Fibroblast of the conjunctiva (primary cell): ENCODE measurements at regions not wholly inside any gene's neighbourhood (a gene's known extent, or its start where the extent isn't known, plus 50 kb on each side); places are given as distances from the start of the nearest gene placed in this dataset.

Experiments used
- DNase-seq: peaks from one replicate; pipeline ENCODE4 v3.0.0-alpha.2; 2010; ENCODE audit warnings: low read depth

DNA sequence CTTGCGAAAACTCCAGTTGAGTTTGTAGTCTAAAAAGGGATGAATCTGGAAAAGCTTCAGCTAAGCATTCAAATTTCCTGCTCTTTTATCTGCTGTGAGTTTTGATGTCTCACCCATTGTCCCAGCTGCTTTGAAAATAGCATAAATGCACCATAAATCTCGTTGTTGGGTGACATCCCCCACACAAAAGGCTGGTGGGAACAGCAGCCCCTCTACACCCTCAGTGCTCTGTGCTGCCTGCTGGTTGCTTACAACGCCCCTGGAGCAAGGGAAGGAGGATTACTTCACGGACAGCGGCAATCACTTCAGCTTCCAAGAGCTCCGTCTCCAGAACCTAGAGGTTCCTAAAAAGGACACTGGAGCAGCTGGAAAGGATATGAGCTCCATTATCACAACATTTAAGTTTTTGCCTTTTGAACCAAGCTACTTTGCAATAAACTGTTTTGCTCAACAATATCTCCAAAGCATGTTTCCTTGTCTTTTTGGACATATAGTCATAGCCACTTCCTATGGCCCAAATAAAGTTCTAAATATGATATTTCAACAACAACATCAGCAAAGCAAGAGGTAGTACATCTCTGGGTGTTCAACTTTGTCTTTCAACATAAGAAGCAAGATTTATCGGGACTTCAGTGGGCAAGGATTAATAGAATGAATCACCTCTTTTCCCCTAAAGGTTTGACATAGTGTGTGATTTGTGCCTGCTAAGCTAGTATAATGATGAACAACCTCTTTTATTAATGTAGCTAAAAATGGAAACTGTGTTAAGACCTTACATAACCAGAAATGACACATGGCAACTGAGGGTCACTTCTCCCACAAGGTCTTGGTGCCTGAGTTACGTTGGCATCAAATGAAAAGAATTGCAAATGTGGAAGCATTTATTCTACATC lies 413.5 kb downstream of the TXNL1 start:
- DNase-seq, result no peak

DNA sequence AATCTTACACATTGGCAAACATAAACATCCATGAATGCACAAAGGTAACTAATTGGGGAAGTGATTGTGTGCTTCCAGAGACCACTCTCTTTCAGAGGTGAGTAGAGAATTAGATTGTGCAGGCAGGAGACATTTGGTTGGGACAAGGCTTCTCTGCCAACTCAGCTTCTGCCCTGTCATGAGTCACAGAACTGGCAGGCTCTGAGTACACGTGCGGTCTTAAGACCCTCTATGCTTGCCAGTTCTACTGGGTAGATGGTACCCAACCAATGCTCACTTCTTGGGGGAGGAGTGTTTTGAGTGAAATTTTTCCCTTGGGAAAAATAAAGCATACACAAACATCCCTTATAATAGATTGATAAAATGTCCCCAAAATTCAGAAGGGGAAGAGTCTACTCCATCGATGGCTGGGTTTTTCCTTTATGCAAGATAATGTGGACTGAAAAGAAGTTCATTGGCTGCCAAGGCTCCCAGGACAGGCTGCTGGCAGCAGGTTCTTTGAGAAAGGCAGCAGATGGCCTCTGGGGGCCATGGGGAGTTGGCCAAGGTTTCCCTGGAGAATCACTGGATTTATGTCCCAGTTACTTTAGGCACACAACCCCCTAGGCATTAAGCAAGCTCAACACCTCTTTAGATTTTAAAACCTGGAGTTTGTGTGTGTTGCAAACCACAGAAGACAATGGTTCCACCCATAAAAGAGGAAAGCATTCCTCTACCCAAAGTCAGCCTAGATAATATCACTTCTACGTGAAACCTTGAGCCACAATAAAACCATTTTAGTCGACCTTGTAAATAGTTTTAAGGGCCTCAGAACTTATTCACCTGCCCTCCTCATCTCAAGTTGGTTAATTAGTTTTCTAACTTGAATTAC lies 417.0 kb downstream of the TXNL1 start:
- DNase-seq, result no peak

DNA sequence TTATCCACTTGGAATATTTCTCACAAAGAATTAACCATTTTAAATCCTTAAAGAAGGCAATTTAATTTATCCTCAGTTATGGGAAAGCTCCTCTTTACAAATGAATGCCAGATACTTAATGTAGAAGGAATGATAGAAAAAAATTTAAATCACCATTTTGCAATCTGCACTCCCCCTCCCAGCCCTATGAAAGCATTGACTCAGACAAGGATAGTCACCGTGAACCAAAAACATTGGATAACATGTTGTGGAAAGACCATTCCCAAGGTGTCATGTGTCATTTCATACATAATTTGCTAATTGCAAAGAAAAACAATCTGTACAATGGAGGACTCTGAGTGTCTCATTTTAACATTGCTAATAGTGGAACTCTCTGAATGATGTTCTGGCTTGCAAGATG lies 421.0 kb downstream of the TXNL1 start:
- DNase-seq, result no peak

DNA sequence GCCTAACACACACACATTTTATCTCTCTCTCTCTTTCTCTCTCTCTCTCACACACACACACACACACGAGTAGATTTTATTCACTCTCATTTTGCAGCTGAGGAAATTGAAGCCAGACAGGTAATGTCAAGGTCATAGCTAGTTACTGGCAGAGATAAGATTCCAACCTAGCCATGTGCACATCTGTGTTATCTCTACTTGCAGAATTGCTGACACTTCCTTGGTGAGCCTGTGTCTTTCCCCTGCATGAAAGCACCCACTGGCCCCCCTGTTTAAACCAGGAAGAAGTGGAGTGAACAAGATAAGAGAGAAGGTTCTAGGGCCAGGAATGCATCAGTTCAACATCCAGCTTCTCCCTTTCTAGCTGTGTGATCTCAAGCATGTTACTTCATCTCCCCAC lies 423.7 kb downstream of the TXNL1 start:
- no peak for DNase-seq

DNA sequence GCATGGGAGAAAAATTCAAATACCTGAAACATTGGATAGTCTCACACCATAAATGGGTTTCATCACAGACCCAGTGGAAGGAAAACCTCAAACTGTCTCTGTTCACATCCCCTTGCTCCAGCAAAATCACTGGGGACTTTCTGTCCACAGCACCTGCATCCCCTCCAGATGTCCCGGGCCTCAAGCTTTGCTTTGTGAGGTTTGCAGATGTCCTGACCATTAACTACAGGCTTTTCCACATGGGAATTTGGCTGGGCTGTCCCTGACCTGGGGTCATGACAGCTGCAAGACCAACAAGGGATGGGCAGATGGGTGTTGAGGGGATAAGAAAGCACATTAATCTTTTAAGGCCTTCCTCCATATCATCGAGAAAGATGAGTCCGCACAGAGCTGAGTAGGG lies 427.9 kb downstream of the TXNL1 start:
- DNase-seq, result no peak

DNA sequence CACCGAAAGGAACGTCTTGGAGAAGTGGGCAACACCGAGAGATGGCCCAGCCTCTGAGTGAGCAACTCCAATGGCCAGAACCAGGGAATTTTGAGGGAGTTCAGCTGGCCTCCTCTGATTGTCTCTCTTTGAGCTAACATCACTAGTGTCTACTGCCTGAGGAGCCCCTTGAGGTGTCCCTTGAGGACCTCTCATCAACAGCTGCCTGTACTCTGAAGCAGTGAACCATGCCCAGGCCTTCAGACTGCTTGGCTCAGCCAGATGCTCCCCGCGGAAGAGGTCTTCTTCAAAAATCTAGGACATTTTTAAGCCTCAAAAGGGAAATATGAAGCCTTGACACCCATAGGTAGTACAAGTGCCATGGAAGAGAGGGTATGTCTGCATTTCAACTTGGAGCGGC lies 430.4 kb downstream of the TXNL1 start:
- DNase-seq, result no peak

DNA sequence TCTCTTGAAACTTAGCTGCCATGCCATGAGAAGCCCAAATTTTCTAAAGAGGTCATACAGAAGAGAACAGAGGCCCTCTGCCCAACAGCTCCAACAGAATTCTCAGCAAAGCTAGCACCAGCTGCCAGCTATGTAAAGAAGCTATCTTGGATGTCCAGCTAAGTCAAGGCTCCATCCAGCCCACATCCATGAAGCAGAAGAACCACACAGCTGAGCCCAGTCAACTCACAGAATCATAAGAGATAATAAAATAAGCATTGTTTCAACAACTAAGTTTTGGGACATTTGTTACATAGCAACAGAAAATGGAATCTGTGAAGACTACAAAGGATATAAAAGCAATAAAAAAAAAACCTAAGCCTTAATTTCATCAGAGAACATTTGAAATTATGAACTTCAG lies 434.3 kb downstream of the TXNL1 start:
- DNase-seq, result no peak

DNA sequence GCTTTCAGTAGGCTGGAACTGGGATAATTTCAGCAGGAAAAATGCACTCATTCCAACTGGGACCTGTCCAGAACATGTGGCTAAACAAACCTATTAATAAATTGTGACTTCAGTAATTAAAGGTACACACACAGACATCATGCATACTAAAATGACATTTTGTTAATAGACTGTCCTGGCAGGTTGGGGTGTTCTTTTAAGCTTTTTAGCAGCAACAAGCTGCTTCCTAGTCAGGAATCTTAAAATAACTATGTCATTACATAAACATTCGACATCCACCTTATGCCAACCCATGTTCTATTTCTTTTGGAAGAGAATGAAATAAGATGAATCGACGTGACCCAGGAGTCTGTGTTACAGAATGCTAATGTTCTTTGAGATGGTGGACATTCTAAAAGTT lies 435.7 kb downstream of the TXNL1 start:
- DNase-seq, result no peak

DNA sequence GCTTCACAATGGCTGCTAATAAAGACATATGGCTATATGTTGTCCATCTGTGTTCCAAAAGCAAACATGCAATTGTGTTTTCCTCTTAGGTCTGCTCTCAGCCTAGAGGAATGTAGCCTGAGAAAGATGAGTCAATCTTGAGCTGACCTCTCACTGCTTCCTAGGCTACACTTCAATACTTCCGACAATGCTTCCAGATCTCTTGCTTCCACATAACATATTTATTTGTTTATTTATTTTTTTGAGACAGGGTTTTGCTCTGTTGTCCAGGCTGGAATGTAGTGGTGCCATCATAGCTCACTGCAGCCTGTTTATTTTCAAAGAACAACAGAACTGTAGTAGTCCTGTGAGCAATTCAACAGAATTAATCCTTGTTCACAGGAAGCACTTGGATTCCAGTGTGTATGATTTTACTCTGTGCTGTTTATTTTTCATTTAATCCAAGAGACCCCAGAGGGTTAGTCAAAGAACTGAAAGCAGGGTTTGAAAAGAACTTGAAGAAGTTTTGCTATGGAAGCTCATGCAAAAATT lies 437.9 kb downstream of the TXNL1 start:
- peak; percentile 22 for DNase-seq

DNA sequence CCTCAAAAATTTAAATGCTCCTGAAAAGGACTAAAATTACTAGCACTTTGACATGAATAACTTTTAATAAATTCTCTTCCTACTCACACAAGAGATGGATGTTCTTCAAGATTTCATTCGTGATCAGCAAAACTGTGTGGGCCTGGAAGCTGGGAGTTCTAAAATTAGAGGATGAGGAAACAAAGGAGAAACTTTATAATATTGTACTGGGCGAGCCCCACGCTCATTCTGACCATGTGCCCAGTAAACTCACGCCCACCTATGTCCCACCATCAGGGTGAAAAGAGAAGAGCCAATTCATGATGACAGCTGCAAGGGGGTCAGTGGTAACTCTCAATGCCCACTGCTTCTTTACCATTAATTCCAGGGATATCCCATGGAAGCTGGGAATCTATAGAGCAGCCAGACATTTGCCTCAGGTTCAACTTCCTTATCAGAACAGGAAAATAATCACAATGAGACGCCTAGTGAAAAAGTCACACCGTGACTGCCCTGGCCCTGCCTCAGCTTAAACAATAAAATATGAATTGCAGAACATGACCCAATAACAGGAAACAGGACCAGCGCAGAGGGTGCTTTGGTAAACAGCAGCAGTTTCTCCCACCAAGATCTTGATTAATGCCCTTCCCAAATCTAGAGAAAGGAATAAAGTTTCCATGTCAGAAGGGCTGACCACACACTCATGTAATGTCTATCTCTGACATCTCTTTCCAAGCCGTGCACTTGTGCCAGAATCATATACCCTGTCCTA lies 438.6 kb downstream of the TXNL1 start:
- no peak for DNase-seq

DNA sequence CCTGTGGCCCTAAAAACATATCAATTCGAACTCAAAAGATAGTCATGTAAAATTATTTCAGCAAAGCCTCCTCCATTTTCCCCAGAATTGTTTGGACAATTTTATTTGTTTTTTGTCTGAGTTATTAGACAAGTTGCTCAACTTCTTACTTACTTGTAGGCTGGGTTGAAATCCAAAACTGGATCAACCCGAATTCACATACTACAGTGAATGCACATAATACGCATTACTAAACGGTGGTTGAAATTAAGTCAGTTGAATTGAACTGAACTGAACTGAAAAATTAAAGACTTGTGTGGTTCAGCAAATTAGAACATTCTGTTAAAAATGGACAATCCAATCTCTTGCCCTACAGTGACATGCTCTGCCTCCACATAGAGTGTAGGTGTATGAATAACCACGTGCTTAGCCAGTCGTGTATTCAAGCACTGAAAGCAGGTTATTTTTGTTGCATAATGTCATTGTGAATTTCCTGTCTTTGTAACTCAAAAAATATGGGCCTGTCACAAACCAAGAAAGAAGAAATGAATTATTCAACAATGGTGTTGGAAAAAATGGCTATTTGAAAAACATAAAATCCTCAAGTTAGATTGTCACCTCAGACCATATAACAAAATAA lies 441.0 kb downstream of the TXNL1 start:
- no peak for DNase-seq

DNA sequence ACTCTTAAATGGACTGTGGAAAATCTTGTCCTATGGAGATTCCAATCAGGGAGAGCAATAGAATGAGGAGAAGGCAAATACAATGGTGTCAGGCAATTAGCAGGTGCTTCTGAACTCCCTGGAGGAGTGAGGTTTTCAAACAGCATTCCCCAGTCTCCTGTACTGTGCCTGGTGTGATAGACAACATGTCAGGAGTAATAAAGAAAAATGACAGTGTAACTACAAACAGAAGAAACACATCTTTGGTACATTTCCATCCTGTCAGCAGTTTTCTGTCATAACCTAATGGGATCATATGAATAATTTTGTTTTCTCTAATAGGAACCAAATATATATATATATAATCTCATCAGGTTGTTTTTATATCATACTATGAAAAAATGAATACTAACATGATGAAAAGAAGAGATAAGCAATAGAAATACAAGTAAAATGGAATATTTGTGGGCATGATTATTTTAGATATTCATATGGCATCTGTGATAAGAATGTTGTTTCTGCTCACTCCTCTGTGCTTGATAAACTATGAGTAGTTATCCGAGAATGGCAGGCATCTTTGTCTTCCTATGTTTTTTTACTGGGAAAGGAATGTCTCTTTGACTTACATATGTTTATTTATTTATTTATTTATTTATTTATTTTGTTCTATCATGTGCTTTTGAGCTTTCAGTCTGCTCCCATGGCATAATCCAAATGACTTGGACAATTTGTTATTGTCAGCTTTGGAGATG lies 441.7 kb downstream of the TXNL1 start:
- no peak for DNase-seq

DNA sequence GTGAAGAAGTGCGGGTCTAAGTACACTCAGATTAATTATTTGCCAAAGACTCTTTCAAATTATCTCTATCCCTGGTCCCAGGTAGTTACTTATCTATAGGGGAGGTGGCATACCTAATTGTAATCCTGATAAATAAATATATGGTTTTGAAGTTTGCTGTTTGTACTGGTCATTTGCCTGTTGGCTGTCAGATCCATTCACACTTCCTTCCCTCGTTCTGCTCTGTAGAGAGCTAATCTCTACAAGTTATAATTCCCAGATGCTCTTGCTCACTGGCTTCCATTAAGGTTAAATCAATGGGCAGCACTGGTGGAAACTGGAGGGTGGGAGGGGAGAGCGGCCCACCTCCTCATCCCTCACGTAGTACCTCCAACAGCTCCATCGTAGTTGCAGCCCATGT lies 447.1 kb downstream of the TXNL1 start:
- DNase-seq, result no peak

DNA sequence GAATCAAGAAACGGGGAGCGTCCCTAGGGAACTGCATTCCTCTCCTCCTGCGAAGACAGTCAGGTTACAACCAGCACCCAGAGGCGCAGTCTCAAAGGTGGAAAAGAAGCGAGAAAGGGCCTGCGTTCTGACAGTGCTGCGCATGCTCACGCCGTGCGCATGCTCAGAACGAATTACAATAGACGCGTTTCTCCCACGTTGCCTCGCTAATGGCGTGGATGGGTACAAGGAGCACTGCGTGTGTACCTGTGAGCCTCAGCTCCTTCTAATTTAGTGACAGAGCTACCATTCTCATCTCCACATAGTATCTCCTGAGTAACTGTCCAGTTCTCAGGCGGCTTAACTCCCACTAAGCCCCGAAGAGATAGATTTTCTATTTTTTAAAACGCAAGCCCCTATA lies 448.8 kb downstream of the TXNL1 start:
- no peak for DNase-seq

DNA sequence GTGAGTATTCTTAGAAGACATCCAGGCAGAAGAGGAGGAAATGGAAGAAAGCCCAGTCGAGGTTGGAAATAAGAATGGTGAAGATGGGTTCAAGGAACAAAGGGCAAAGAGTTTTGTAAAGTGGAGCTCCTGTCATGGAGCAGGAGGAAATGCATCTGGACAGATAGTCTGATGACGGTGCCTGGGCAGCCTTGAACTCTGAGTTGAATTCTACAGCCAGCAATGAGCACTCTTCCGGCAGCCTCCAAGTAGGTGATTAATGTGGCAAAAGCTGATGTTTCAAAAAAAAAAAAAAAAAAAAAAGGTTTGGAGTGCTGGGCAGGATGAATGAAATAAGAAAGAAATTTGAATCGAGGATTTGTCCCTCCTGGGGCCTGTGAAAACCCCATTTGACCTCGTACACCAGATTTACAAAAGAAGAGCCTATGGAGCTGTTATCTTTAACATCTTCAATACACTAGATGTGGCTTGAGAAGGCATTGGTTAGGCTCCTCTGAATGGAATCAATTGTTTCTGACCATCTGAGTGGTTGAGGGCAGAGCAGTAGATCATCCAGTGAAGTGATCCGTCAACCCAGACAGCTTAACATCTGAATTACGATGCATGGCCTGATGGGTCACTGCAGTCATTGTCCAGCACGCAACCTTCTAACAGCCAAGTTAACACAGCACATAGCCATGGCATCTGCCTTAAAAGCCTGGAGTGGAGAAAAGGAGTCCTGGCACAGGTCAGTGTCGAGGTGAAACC lies 449.7 kb downstream of the TXNL1 start:
- no peak for DNase-seq

DNA sequence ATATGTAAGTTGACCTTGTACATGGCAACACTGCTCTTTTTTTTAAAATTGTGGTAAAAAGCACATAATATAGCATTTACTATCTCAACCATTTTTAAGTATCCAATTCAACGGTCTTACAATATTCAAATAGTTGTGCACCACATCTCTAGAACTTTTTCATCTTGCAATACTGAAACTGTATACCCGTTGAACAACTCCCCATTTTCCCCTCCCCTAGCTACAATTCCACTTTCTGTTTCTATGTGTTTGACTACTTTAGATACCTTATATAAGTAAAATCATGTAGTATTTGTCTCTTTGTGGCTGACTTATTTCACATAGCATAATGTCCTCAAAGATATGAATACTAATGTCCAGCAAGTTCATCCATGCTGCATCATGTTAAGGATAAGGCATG lies 452.1 kb downstream of the TXNL1 start:
- no peak for DNase-seq

DNA sequence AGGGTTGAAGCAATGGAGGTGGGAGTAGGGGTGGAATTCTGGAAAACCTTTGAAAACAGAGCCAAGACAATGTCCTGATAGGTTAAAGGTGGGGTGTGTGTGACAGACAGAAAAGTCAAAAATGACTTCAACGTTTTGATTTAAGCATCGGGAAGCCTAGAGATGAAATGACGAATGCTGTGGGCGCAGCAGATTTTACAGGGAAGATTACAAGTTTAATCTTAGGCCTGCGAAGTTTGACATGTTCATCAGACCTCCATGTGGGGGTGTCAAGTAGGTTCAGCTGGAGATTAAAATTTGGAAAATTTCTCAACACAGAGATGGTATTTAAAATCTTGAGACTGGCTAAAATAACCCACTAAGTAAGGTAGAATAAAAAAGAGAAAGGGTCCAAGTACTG lies 453.3 kb downstream of the TXNL1 start:
- DNase-seq, result no peak

DNA sequence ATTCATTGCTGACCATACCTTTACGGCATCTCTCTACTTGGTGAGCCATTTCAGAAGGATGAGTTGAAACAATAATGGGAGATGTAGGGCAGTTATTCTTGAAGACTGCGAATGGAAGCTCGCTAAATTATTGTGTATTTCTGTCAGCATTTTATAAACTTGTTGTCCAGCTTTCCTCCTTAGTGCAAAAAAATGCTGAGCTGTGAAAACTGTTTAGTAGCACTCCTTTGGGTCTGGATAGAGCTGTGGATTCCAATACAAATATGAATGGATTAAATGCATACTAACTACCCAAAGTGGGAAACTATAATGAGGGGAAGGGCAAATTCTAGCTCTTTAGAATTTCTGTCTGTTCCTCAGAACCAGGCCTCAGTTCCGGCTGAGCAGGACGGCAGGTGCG lies 461.6 kb downstream of the TXNL1 start:
- DNase-seq, result no peak

DNA sequence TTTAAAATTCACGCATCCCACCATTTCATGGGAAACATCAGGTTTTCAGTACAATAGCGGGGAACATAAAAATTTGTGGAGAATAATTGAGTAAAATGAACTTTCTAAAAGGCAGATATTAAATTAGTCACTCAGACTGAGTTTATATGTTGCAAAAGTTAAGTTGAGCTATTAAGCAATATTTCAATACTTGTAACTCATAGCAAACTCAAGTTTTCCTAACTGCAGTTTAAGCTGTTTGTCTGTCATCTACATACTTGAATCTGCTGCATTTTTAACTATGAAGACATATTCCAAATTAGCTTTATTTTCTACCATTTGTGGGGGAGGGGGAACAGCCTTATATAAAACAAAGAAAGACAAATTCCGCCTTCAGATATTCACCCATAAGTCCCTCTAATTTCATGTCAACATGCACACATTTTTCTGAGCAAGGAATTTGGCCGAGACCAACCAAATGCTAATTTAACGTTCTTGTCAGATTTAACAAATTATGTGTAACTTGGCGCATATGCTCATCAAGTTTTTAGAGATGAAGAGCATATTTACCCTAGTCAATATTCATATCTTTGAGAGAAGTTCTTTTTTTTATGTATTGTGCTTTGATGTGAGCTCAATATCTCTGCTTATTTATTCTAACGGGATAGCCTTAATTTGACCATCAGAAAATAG lies 462.9 kb downstream of the TXNL1 start:
- no peak for DNase-seq
